ENCODE measurements at regions not wholly inside any gene's neighbourhood (a gene's known extent, or its start where the extent isn't known, plus 50 kb on each side); places are given as distances from the start of the nearest gene placed in this dataset.

DNA sequence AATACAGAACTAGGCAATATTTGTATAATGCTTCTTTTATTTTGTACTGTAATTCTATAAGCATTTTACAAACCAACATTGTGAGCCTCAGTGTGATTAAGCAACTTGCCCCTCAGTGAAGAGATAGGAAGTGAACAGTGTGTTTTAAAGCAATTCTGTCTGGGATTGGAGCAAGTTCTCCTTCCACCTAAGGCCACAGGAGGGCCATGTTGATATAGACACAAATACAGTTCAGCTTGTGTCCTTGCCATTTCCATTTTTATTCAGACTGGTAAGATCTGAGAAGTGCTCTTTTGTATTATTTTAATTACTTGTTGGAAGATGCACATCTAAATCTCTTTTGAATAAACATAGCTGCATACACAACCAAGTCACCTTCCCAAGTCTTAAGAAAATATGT lies 416.3 kb upstream of the COBL start:
- no peak overlapping the region for H2AFZ ChIP-seq (ENCODE audit: low read length)
- H3K27me3 ChIP-seq (ENCODE audit: insufficient read depth, low read length): no peaks in the 10 kb centered on the region
- H3K4me1 ChIP-seq (ENCODE audit: insufficient read depth, low read length, severe bottlenecking): peaks cover 23% of the 10 kb centered on the region
- no peaks in the 10 kb centered on the region for H3K36me3 ChIP-seq (ENCODE audit: insufficient read depth, low read length)
- H3K4me3 ChIP-seq (ENCODE audit: low read depth, low read length, poor library complexity, severe bottlenecking): no peak overlapping the region
- H3K9me3 ChIP-seq (ENCODE audit: low read length): no peaks in the 10 kb centered on the region; the same call in 1 of the 2 replicates
- H4K20me1 ChIP-seq (ENCODE audit: insufficient read depth, low read length): no peaks in the 10 kb centered on the region
- no peak overlapping the region for H3K4me2 ChIP-seq (ENCODE audit: low read length)
- no peaks in the 10 kb centered on the region for H3K79me2 ChIP-seq (ENCODE audit: insufficient read depth, low read length)
- H3K27ac ChIP-seq (ENCODE audit: low read depth, low read length, poor library complexity, severe bottlenecking): no peak overlapping the region
- H3K9me2 ChIP-seq (ENCODE audit: low read depth, low read length): no peaks in the 10 kb centered on the region
- no peaks in the 10 kb centered on the region for H3F3A ChIP-seq (ENCODE audit: insufficient read depth, low read length)
- H3K9ac ChIP-seq (ENCODE audit: low read length): no peak overlapping the region
- TF ChIP-seq, protein P1, sequence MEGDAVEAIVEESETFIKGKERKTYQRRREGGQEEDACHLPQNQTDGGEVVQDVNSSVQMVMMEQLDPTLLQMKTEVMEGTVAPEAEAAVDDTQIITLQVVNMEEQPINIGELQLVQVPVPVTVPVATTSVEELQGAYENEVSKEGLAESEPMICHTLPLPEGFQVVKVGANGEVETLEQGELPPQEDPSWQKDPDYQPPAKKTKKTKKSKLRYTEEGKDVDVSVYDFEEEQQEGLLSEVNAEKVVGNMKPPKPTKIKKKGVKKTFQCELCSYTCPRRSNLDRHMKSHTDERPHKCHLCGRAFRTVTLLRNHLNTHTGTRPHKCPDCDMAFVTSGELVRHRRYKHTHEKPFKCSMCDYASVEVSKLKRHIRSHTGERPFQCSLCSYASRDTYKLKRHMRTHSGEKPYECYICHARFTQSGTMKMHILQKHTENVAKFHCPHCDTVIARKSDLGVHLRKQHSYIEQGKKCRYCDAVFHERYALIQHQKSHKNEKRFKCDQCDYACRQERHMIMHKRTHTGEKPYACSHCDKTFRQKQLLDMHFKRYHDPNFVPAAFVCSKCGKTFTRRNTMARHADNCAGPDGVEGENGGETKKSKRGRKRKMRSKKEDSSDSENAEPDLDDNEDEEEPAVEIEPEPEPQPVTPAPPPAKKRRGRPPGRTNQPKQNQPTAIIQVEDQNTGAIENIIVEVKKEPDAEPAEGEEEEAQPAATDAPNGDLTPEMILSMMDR (IDR thresholded peaks at IDR 0.05; ENCODE audit: low read length): peak; percentile 80
- TF ChIP-seq EZH2 (IDR thresholded peaks at IDR 0.05; ENCODE audit: borderline replicate concordance, low read length): no peak

DNA sequence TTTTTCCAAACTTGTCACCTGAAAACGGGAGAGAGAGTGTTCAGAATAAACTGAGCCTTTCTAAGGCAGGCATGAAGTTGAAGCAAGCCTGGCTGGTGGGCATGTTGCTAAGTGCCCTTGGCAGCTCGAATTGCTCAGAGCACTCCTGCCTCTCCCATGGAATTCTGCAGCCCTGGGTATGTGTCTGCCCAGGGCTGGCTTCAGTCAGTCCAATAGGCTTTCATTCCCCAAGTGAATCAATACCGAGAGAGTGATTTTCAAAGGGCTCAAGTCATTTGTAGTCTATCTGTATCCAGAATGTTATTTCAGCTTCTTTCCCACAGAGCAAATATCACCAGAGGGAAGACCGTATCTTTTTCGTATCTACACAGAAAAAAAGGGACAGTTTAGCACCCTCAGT lies 415.5 kb upstream of the COBL start:
- H2AFZ ChIP-seq (ENCODE audit: low read length): peak overlapping the region; percentile 10; the same call in 1 of the 2 replicates
- no peak overlapping the region for H3K27ac ChIP-seq (ENCODE audit: low read depth, low read length, poor library complexity, severe bottlenecking)
- H3K9ac ChIP-seq (ENCODE audit: low read length): no peak overlapping the region
- peaks cover 15% of the 10 kb centered on the region for H3K4me1 ChIP-seq (ENCODE audit: insufficient read depth, low read length, severe bottlenecking)
- H3K4me2 ChIP-seq (ENCODE audit: low read length): no peak overlapping the region
- no peaks in the 10 kb centered on the region for H4K20me1 ChIP-seq (ENCODE audit: insufficient read depth, low read length)
- no peaks in the 10 kb centered on the region for H3K79me2 ChIP-seq (ENCODE audit: insufficient read depth, low read length)
- no peaks in the 10 kb centered on the region; the same call in 1 of the 2 replicates for H3K9me3 ChIP-seq (ENCODE audit: low read length)
- no peaks in the 10 kb centered on the region for H3K27me3 ChIP-seq (ENCODE audit: insufficient read depth, low read length)
- no peak overlapping the region for H3K4me3 ChIP-seq (ENCODE audit: low read depth, low read length, poor library complexity, severe bottlenecking)
- no peaks in the 10 kb centered on the region for H3K36me3 ChIP-seq (ENCODE audit: insufficient read depth, low read length)
- TF ChIP-seq EZH2 (IDR thresholded peaks at IDR 0.05; ENCODE audit: borderline replicate concordance, low read length): no peak
- TF ChIP-seq, protein P1 (IDR thresholded peaks at IDR 0.05; ENCODE audit: low read length): no peak
- no peaks in the 10 kb centered on the region for H3K9me2 ChIP-seq (ENCODE audit: low read depth, low read length)
- no peaks in the 10 kb centered on the region for H3F3A ChIP-seq (ENCODE audit: insufficient read depth, low read length)

DNA sequence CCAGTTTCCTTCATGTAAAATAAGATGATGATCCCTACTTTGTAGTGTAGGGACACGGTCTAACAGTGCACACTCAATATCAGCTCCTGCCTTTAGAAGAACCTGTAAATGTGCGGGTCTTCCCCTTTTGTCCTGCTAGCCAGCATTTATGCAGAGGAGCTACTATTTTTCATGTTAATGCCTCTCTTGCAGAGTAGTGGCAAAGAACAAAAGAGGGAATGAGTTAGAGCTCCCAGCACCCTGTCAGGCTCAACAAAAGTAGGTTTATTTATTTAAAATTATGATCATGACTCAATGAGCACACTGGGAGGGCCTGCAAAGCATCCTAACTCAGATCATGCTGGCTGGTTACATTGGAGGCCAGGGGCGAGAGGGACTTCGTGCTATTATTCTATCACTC lies 414.5 kb upstream of the COBL start:
- H3K9me2 ChIP-seq (ENCODE audit: low read depth, low read length): no peaks in the 10 kb centered on the region
- no peaks in the 10 kb centered on the region for H3K27me3 ChIP-seq (ENCODE audit: insufficient read depth, low read length)
- H4K20me1 ChIP-seq (ENCODE audit: insufficient read depth, low read length): no peaks in the 10 kb centered on the region
- H3K4me2 ChIP-seq (ENCODE audit: low read length): no peak overlapping the region
- no peak overlapping the region for H2AFZ ChIP-seq (ENCODE audit: low read length)
- H3K4me3 ChIP-seq (ENCODE audit: low read depth, low read length, poor library complexity, severe bottlenecking): no peak overlapping the region
- TF ChIP-seq EZH2 (IDR thresholded peaks at IDR 0.05; ENCODE audit: borderline replicate concordance, low read length): no peak
- TF ChIP-seq, protein P1 (IDR thresholded peaks at IDR 0.05; ENCODE audit: low read length): no peak
- H3K36me3 ChIP-seq (ENCODE audit: insufficient read depth, low read length): no peaks in the 10 kb centered on the region
- no peak overlapping the region for H3K27ac ChIP-seq (ENCODE audit: low read depth, low read length, poor library complexity, severe bottlenecking)
- H3K9ac ChIP-seq (ENCODE audit: low read length): no peak overlapping the region
- no peaks in the 10 kb centered on the region for H3F3A ChIP-seq (ENCODE audit: insufficient read depth, low read length)
- no peaks in the 10 kb centered on the region for H3K79me2 ChIP-seq (ENCODE audit: insufficient read depth, low read length)
- peaks cover 14% of the 10 kb centered on the region for H3K4me1 ChIP-seq (ENCODE audit: insufficient read depth, low read length, severe bottlenecking)
- no peaks in the 10 kb centered on the region; the same call in 1 of the 2 replicates for H3K9me3 ChIP-seq (ENCODE audit: low read length)

Measured in OCI-LY1 (cell line).